Naive thymus-derived CD4-positive, alpha-beta T cell (primary cell): ENCODE measurements at regions not wholly inside any gene's neighbourhood (a gene's known extent, or its start where the extent isn't known, plus 50 kb on each side); places are given as distances from the start of the nearest gene placed in this dataset.

Experiments
- ATAC-seq: fragments of 150-1000 bp; cut with Tn5 transposase; 2 replicates; pipeline ENCODE4 v1.10.0; 2021; ENCODE audit warnings: mild to moderate bottlenecking, moderate library complexity
- CTCF ChIA-PET: fragments of 350-600 bp; sonication (Branson Sonifier 250); formaldehyde crosslinking; loops from one replicate; lab custom pipeline; 2021; ENCODE audit warnings: antibody characterized with exemption; lab: Charles Lee
- POLR2A ChIA-PET: fragments of 350-600 bp; sonication (Branson Sonifier 250); formaldehyde crosslinking; loops from one replicate; lab custom pipeline; 2021; ENCODE audit warnings: antibody characterized with exemption, inconsistent platforms; lab: Charles Lee
- DNase-seq, 9 donors: peaks; one replicate each; pipeline versions ENCODE4 v3.0.0 to v3.0.0-alpha.2; 2020 to 2022; ENCODE audit warnings: mixed read lengths in 1 of 9
- H3K27ac ChIP-seq: one replicate; pipeline ENCODE4 v1.7.0; 2013; ENCODE audit warnings: mild to moderate bottlenecking, low read depth, low read length, moderate library complexity
- H3K27me3 ChIP-seq, 2 donors: one replicate each; pipeline ENCODE4 v1.7.0; 2013; ENCODE audit warnings: low read length in 2 of 2, mild to moderate bottlenecking in 2 of 2, moderate library complexity in 2 of 2; ENCODE audit not compliant: control insufficient read depth in 2 of 2, insufficient read depth in 2 of 2
- H3K36me3 ChIP-seq, 3 experiments: 1 replicate in 2 of 3; 2 replicates in 1 of 3; pipeline ENCODE4 v1.7.0; 2013; ENCODE audit warnings: low read length in 3 of 3, mild to moderate bottlenecking in 3 of 3, moderate library complexity in 1 of 3; ENCODE audit not compliant: insufficient read depth in 3 of 3, control insufficient read depth in 2 of 3
- H3K4me1 ChIP-seq, 2 donors: one replicate each; pipeline ENCODE4 v1.7.0; 2013; ENCODE audit warnings: low read length in 2 of 2, mild to moderate bottlenecking in 2 of 2, moderate library complexity in 1 of 2; ENCODE audit not compliant: control insufficient read depth in 2 of 2, insufficient read depth in 2 of 2
- H3K4me3 ChIP-seq: 2 replicates; pipeline ENCODE4 v1.7.0; 2013; ENCODE audit warnings: mild to moderate bottlenecking, low read length
- H3K9me3 ChIP-seq, 3 experiments: 1 replicate in 2 of 3; 2 replicates in 1 of 3; pipeline ENCODE4 v1.7.0; 2013; ENCODE audit warnings: low read length in 3 of 3; ENCODE audit not compliant: control insufficient read depth in 2 of 3
- H3K27ac Mint-ChIP-seq, 9 donors: one replicate each; pipeline ENCODE4 v1.8.0; 2020 to 2022; ENCODE audit warnings: mixed read lengths in 9 of 9, mild to moderate bottlenecking in 8 of 9, moderate library complexity in 5 of 9, inconsistent platforms in 2 of 9
- H3K27me3 Mint-ChIP-seq, 5 donors: one replicate each; pipeline ENCODE4 v1.8.0; 2021 to 2022; ENCODE audit warnings: mixed read lengths in 5 of 5, mild to moderate bottlenecking in 1 of 5
- H3K36me3 Mint-ChIP-seq, 5 donors: one replicate each; pipeline ENCODE4 v1.8.0; 2020 to 2022; ENCODE audit warnings: mixed read lengths in 5 of 5, mild to moderate bottlenecking in 3 of 5, inconsistent platforms in 1 of 5
- H3K4me1 Mint-ChIP-seq, 7 donors: one replicate each; pipeline ENCODE4 v1.8.0; 2020 to 2022; ENCODE audit warnings: mixed read lengths in 7 of 7, mild to moderate bottlenecking in 3 of 7, inconsistent platforms in 1 of 7
- H3K4me3 Mint-ChIP-seq, 10 donors: one replicate each; pipeline ENCODE4 v1.8.0; 2020 to 2022; ENCODE audit warnings: mild to moderate bottlenecking in 10 of 10, mixed read lengths in 10 of 10, moderate library complexity in 6 of 10, inconsistent platforms in 2 of 10
- H3K9me3 Mint-ChIP-seq, 11 donors: one replicate each; pipeline ENCODE4 v1.8.0; 2020 to 2022; ENCODE audit warnings: mixed read lengths in 11 of 11, mild to moderate bottlenecking in 4 of 11, inconsistent platforms in 1 of 11, moderate library complexity in 1 of 11
- intact Hi-C, 2 donors: fragments of 100-400 bp; cut with micrococcal nuclease; formaldehyde crosslinking; loops; one replicate each; pipeline ENCODE4 v1.15.1; 2023

DNA sequence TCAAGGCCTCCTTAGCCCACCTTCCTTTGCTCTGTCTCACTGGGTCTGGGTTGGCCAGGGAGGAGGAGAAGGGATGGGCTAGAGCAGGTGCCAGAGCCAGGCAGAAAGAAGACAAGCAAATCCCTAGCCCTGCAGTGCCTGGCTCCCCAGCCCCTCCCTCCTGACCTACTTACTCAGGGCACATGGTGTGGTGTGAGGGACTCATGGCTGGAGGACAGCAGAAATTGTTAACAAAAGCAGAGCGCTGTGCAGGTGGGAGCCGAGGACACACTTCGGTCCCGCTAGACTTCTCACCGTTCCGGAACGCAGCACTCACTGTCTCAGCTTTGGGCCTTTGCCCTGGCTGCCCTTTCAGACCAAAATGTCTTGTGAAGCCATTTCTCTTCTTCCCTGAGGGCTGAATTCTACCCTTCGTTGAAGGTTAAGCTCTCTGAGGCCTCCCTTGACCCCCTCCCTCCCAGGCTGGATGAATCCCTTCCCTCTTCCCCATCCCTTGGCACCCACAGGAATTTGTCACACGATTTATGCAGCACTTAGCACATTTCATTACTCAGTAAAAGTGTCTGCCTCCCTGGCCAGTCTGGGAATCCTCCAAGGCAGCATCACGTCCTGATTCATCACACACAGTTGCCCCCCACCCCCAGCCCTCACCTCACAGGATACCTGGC lies 263.9 kb upstream of the TRPC7 start:
- H3K4me1 ChIP-seq: no peaks in the 10 kb centered on the region
- intact Hi-C loops: no loop called here
- H3K4me3 ChIP-seq: no peak overlapping the region
- Mint-ChIP-seq H3K36me3 (no peaks in the 10 kb centered on the region), H3K9me3 (peaks cover 0 to 7% (median 0%) of the 10 kb centered on the region in 11 donors), H3K27ac (no peak overlapping the region), H3K27me3 (no peaks in the 10 kb centered on the region), H3K4me1 (peaks cover 0 to 3% (median 0%) of the 10 kb centered on the region in 7 donors), H3K4me3 (no peak overlapping the region)
- H3K9me3 ChIP-seq: no peaks in the 10 kb centered on the region
- ATAC-seq: no peak
- no peak overlapping the region for H3K27ac ChIP-seq
- POLR2A ChIA-PET: no interaction called here
- DNase-seq: no peak
- CTCF ChIA-PET: no interaction called here
- no peaks in the 10 kb centered on the region for H3K36me3 ChIP-seq
- H3K27me3 ChIP-seq: no peaks in the 10 kb centered on the region

DNA sequence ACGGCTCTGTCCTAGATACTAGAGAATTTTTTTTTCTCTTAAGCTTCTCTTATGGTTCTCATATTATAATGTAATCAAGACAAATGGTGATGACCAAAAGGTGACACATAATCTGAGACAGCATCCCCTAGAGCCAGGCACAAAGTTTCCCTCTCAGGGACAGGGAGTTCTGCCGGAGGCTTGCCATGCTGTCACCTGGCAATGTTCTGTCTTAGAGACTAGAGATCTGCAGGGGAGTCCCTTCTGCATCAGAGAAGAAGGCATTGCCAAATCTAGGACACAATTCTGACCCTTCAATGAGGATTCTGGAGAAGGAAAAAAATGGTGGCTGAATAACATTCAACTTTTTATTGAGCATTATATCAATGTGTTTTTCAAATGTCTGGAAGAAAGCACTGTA lies 261.2 kb upstream of the TRPC7 start:
- Histone ChIP-seq H3K27ac (no peak overlapping the region), H3K27me3 (no peaks in the 10 kb centered on the region), H3K4me1 (no peaks in the 10 kb centered on the region), H3K9me3 (no peaks in the 10 kb centered on the region), H3K4me3 (no peak overlapping the region), H3K36me3 (no peaks in the 10 kb centered on the region)
- intact Hi-C loops: no loop called here
- ChIA-PET CTCF (no interaction called here), POLR2A (no interaction called here)
- no peak overlapping the region for H3K27ac Mint-ChIP-seq
- no peak overlapping the region for H3K4me3 Mint-ChIP-seq
- no peak for DNase-seq
- peaks cover 0 to 3% (median 0%) of the 10 kb centered on the region in 7 donors for H3K4me1 Mint-ChIP-seq
- H3K36me3 Mint-ChIP-seq: no peaks in the 10 kb centered on the region
- peaks cover 0 to 9% (median 2%) of the 10 kb centered on the region in 11 donors for H3K9me3 Mint-ChIP-seq
- H3K27me3 Mint-ChIP-seq: no peaks in the 10 kb centered on the region
- ATAC-seq: no peak

DNA sequence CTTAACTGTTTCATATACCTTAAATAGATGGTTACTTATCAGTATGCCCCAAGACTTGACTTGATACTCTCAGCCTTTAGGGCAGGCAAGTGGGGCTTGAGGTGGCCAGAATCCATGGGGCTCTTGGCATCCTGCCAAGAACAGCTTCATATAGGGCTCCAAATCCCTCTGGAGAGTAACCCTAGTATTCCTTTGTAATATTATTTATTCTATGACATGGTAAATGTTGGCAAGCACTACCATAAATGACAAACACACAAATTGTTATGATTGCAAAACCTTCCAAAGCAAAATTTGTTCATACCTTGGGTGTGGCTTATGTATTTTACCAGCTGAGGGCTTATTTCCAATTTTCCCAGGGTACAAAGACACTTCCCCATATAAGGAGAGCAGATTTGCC lies 257.4 kb upstream of the TRPC7 start:
- ChIA-PET CTCF (no interaction called here), POLR2A (no interaction called here)
- ATAC-seq: no peak
- Histone ChIP-seq H3K36me3 (no peaks in the 10 kb centered on the region), H3K27me3 (no peaks in the 10 kb centered on the region), H3K9me3 (no peaks in the 10 kb centered on the region), H3K27ac (no peak overlapping the region), H3K4me1 (no peaks in the 10 kb centered on the region), H3K4me3 (no peak overlapping the region)
- H3K9me3 Mint-ChIP-seq: peaks cover 0 to 7% (median under 1%) of the 10 kb centered on the region in 11 donors
- no peak for DNase-seq
- no peaks in the 10 kb centered on the region for H3K4me1 Mint-ChIP-seq
- H3K27me3 Mint-ChIP-seq: no peaks in the 10 kb centered on the region
- no peaks in the 10 kb centered on the region for H3K36me3 Mint-ChIP-seq
- intact Hi-C loops: no loop called here
- H3K4me3 Mint-ChIP-seq: no peak overlapping the region
- no peak overlapping the region for H3K27ac Mint-ChIP-seq

GRCh38 chr5:136621743-136622142 lies 256.4 kb upstream of the TRPC7 start:
- POLR2A ChIA-PET: no interaction called here

GRCh38 chr5:136620621-136621020 lies 255.3 kb upstream of the TRPC7 start:
- intact Hi-C loops: no loop called here
- DNase-seq (no peak), ATAC-seq (no peak)
- H3K36me3 ChIP-seq: no peaks in the 10 kb centered on the region
- H3K27me3 ChIP-seq: no peaks in the 10 kb centered on the region
- H3K36me3 Mint-ChIP-seq: no peaks in the 10 kb centered on the region
- ChIA-PET POLR2A (no interaction called here), CTCF (no interaction called here)
- peaks cover 0 to 7% (median 0%) of the 10 kb centered on the region in 11 donors for H3K9me3 Mint-ChIP-seq
- no peaks in the 10 kb centered on the region for H3K4me1 Mint-ChIP-seq
- H3K27ac Mint-ChIP-seq: no peak overlapping the region
- H3K27me3 Mint-ChIP-seq: no peaks in the 10 kb centered on the region
- H3K9me3 ChIP-seq: no peaks in the 10 kb centered on the region
- H3K4me3 Mint-ChIP-seq: no peak overlapping the region
- H3K4me3 ChIP-seq: no peak overlapping the region
- no peaks in the 10 kb centered on the region for H3K4me1 ChIP-seq
- H3K27ac ChIP-seq: no peak overlapping the region

More at GRCh38 chr5:136621743-136622142, 256.4 kb upstream of the TRPC7 start:
- no peaks in the 10 kb centered on the region for H3K9me3 ChIP-seq
- H3K4me3 ChIP-seq: no peak overlapping the region
- H3K27ac Mint-ChIP-seq: no peak overlapping the region
- H3K27ac ChIP-seq: no peak overlapping the region
- H3K4me1 ChIP-seq: no peaks in the 10 kb centered on the region
- H3K4me1 Mint-ChIP-seq: no peaks in the 10 kb centered on the region
- intact Hi-C loops: no loop called here
- no peak overlapping the region for H3K4me3 Mint-ChIP-seq
- H3K36me3 ChIP-seq: no peaks in the 10 kb centered on the region
- H3K27me3 Mint-ChIP-seq: no peaks in the 10 kb centered on the region
- no peaks in the 10 kb centered on the region for H3K36me3 Mint-ChIP-seq
- H3K27me3 ChIP-seq: no peaks in the 10 kb centered on the region
- CTCF ChIA-PET: no interaction called here
- ATAC-seq: no peak
- H3K9me3 Mint-ChIP-seq: peaks cover 0 to 7% (median 0%) of the 10 kb centered on the region in 11 donors
- DNase-seq: no peak

DNA sequence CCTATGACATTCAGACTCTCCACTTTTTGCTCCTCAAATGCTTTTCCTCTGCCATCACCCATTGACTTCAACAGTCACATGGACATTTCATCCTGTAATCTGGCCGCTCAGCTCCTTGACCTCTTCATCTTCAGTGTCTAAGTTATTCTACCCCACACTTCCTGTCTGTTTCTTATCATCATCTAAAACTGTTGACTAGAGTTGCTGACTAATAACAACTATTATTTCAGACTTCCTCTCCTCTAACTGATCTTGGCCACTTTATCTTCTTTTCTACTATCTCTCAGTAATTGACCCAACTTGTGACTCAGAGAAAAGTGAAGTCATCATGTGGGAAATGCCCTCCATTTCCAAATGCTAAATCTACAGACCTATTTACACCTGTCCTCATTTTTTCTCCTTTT lies 254.7 kb upstream of the TRPC7 start:
- no peak for DNase-seq
- Mint-ChIP-seq H3K27ac (no peak overlapping the region), H3K27me3 (no peaks in the 10 kb centered on the region), H3K36me3 (no peaks in the 10 kb centered on the region), H3K4me3 (no peak overlapping the region), H3K4me1 (no peaks in the 10 kb centered on the region), H3K9me3 (peaks cover 0 to 7% (median 0%) of the 10 kb centered on the region in 11 donors)
- POLR2A ChIA-PET: no interaction called here
- Histone ChIP-seq H3K27ac (no peak overlapping the region), H3K27me3 (no peaks in the 10 kb centered on the region), H3K4me1 (no peaks in the 10 kb centered on the region), H3K36me3 (no peaks in the 10 kb centered on the region), H3K9me3 (no peaks in the 10 kb centered on the region), H3K4me3 (no peak overlapping the region)
- ATAC-seq: peak; percentile 72
- intact Hi-C loops: no loop called here
- CTCF ChIA-PET: no interaction called here

DNA sequence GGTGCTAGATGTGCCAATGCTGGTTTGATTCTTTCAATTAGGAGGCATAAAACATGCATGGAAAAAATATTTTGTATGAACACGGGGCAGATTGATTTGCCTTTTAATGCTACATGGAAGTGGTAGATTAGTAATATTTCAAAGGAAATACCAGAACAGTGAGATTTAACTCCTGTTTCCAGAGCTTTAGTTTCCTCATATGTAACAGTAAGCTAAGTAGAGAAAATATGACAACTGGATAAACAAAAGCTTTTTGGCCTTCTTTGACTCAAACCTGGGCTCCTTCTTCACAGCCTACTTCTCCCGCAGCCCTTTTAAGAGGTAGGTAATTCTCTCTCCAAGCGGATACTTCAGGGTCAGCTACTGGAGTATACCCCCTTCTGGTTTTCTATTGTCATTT lies 254.2 kb upstream of the TRPC7 start:
- Histone ChIP-seq H3K4me3 (no peak overlapping the region), H3K27me3 (no peaks in the 10 kb centered on the region), H3K27ac (no peak overlapping the region), H3K4me1 (no peaks in the 10 kb centered on the region), H3K36me3 (no peaks in the 10 kb centered on the region), H3K9me3 (no peaks in the 10 kb centered on the region)
- CTCF ChIA-PET: no interaction called here
- Mint-ChIP-seq H3K4me1 (no peaks in the 10 kb centered on the region), H3K36me3 (no peaks in the 10 kb centered on the region), H3K27me3 (no peaks in the 10 kb centered on the region), H3K9me3 (peaks cover 0 to 7% (median 0%) of the 10 kb centered on the region in 11 donors), H3K27ac (no peak overlapping the region), H3K4me3 (no peak overlapping the region)
- no peak for ATAC-seq
- DNase-seq: no peak
- POLR2A ChIA-PET: no interaction called here
- intact Hi-C loops: no loop called here
